Left ventricle myocardium inferior (tissue), 1 donor: ENCODE measurements at regions not wholly inside any gene's neighbourhood (a gene's known extent, or its start where the extent isn't known, plus 50 kb on each side); places are given as distances from the start of the nearest gene placed in this dataset.

Source experiments
- DNase-seq: peaks from one replicate; pipeline ENCODE4 v3.0.0-alpha.2; 2020
- H3K27ac ChIP-seq: fragments of 200-600 bp; replicated peaks from 2 replicates; pipeline ENCODE4 v1.8.0; 2021
- H3K27me3 ChIP-seq: fragments of 200-600 bp; 2 replicates; pipeline ENCODE4 v1.8.0; 2021; ENCODE audit warnings: low read depth
- H3K36me3 ChIP-seq: fragments of 200-600 bp; 2 replicates; pipeline ENCODE4 v1.8.0; 2021
- H3K4me1 ChIP-seq: fragments of 200-600 bp; 2 replicates; pipeline ENCODE4 v1.8.0; 2021
- H3K4me3 ChIP-seq: fragments of 200-600 bp; 2 replicates; pipeline ENCODE4 v1.8.0; 2021; ENCODE audit warnings: mild to moderate bottlenecking, moderate library complexity
- H3K9me3 ChIP-seq: fragments of 200-600 bp; replicated peaks from 2 replicates; pipeline ENCODE4 v1.8.0; 2021
- intact Hi-C: fragments of 100-400 bp; cut with micrococcal nuclease; formaldehyde crosslinking; loops from one replicate; pipeline ENCODE4 v1.11.0; 2022
- TF ChIP-seq, protein P1 (sequence below): fragments of 200-600 bp; IDR thresholded peaks from 2 replicates; pipeline ENCODE4 v1.8.0; 2021; ENCODE audit warnings: antibody characterized with exemption, mild to moderate bottlenecking, borderline replicate concordance
- donor health status: DM: no; HTN: yes; CAD: no; lungs with severe emphysema.

DNA sequence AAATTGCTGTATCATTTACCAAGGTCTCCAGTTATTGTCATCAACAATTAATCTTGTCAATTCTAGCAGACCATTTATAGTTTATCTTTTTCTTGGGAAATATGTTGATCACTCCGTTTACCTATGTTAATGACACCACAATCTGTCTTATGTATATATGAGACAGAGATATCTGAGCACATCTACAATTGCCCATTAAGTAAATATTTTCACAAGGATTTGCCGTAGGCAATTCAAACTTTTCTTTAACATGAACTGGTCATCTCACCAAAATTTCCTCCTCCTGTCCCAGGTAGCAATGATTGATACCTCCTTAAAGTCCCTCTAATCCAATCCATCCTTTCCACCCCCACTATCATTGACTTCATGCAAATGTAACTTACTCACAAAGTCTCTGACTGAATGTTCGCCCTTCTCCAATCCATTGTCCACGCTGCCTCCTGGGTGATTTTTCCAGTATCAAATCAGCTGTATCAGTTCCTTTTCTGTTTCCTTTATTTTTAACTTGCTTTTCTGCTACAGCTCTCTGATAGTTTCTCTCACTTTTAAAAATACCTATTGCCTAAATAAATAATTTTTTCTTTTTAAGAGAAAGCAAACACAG, 138.3 kb downstream of the GNAT3 start:
- H3K9me3 ChIP-seq = peaks cover 14% of the 10 kb centered on the region

DNA sequence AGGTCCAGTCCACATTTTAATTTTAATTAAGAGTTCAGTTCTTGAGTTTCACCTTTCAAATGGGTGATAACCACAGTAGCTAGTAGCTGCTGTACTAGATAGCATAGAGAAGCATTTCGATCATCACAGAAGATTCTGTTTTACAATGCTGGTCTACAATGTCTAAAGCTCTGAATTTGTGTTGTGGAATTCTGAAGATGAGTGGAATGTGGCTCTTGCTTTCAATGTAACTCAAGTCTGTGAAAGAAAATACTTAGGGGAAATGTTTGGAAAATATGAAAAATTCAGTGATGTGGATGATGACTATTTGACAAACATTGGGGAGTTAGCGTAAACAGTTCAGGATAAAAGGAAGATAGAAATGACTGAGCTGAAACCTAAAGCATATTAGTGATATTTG, 139.4 kb downstream of the GNAT3 start:
- Histone ChIP-seq H3K4me1 (no peaks in the 10 kb centered on the region), H3K27ac (no peak overlapping the region), H3K36me3 (no peaks in the 10 kb centered on the region), H3K9me3 (peaks cover 14% of the 10 kb centered on the region), H3K27me3 (no peaks in the 10 kb centered on the region), H3K4me3 (no peak overlapping the region)
- TF ChIP-seq, protein P1, sequence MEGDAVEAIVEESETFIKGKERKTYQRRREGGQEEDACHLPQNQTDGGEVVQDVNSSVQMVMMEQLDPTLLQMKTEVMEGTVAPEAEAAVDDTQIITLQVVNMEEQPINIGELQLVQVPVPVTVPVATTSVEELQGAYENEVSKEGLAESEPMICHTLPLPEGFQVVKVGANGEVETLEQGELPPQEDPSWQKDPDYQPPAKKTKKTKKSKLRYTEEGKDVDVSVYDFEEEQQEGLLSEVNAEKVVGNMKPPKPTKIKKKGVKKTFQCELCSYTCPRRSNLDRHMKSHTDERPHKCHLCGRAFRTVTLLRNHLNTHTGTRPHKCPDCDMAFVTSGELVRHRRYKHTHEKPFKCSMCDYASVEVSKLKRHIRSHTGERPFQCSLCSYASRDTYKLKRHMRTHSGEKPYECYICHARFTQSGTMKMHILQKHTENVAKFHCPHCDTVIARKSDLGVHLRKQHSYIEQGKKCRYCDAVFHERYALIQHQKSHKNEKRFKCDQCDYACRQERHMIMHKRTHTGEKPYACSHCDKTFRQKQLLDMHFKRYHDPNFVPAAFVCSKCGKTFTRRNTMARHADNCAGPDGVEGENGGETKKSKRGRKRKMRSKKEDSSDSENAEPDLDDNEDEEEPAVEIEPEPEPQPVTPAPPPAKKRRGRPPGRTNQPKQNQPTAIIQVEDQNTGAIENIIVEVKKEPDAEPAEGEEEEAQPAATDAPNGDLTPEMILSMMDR = no peak
- DNase-seq = no peak
- intact Hi-C loops = no loop called here

More for the DNA sequence above, 138.3 kb downstream of the GNAT3 start:
- intact Hi-C loops = no loop called here
- no peak overlapping the region for H3K4me3 ChIP-seq
- H3K36me3 ChIP-seq = no peaks in the 10 kb centered on the region
- TF ChIP-seq, protein P1 = no peak
- H3K4me1 ChIP-seq = peaks cover 2% of the 10 kb centered on the region
- H3K27ac ChIP-seq = no peak overlapping the region
- H3K27me3 ChIP-seq = no peaks in the 10 kb centered on the region
- no peak for DNase-seq

DNA sequence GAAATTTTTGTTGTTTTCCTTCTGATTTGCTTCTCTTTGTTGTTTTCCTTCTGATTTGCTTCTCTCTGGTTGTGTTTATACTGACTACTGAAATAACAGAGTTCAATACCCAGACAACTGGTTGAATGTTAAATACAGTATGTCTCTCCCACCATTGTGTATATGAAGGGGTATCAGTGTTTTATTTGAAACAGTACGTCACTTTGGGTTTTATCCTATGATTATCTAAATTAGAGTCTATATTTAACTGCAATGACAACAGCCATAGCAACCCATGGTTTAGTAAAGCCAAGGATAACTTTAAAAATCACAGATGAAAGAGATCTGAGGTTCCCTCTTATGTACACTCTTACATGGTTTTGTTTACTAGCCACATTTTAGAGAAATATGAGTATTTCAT, 141.3 kb downstream of the GNAT3 start:
- no peak overlapping the region for H3K4me3 ChIP-seq
- no peaks in the 10 kb centered on the region for H3K36me3 ChIP-seq
- H3K27me3 ChIP-seq = no peaks in the 10 kb centered on the region
- no peak overlapping the region for H3K27ac ChIP-seq
- intact Hi-C loops = no loop called here
- no peaks in the 10 kb centered on the region for H3K4me1 ChIP-seq
- DNase-seq = no peak
- TF ChIP-seq, protein P1 = no peak
- peaks cover 9% of the 10 kb centered on the region for H3K9me3 ChIP-seq

DNA sequence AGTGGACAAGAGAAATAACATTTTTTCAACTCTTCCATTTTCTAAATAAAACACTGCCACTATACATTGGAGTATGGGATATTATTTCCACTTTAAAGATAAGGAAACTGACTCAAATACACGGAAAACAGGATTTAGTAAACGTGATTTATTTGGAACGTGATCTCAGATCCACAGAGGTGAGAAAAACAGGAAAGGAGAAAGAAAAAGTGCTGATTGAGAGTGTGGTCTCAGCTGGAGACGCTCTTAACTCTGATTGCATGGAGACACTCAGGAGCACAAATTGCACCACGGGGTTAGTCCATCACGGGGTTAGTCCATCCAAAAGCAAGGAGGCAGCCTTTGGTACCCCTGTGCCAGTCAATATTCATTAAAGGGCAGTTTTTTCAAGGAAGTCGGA, 142.5 kb downstream of the GNAT3 start:
- peaks cover 15% of the 10 kb centered on the region for H3K9me3 ChIP-seq
- intact Hi-C loops = no loop called here
- no peaks in the 10 kb centered on the region for H3K4me1 ChIP-seq
- H3K36me3 ChIP-seq = no peaks in the 10 kb centered on the region
- H3K4me3 ChIP-seq = no peak overlapping the region
- no peak for DNase-seq
- TF ChIP-seq, protein P1 = no peak
- H3K27ac ChIP-seq = no peak overlapping the region
- no peaks in the 10 kb centered on the region for H3K27me3 ChIP-seq

DNA sequence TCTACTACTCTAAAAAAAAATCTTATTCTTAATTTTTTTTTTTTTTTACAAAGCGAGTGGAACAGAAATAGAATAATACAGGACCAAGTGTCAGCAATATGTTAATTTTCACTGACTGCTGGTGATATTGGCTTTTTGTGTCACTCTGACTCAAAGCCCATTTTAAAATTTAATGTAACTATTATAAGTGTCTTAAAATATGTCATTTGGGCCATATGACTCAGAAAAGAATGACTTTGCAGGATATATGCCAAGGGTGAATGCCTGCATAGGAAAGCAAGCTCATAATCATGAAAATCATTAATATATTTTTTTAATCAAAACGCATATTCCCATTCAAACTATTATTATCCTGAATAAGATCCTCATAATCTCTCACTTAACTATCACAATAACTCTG, 149.2 kb downstream of the GNAT3 start:
- DNase-seq = no peak
- Histone ChIP-seq H3K27me3 (no peaks in the 10 kb centered on the region), H3K36me3 (no peaks in the 10 kb centered on the region), H3K9me3 (peaks cover 15% of the 10 kb centered on the region), H3K4me3 (no peak overlapping the region), H3K27ac (no peak overlapping the region), H3K4me1 (no peaks in the 10 kb centered on the region)
- intact Hi-C loops = no loop called here
- TF ChIP-seq, protein P1 = no peak
